ENCODE measurements at regions not wholly inside any gene's neighbourhood (a gene's known extent, or its start where the extent isn't known, plus 50 kb on each side); places are given as distances from the start of the nearest gene placed in this dataset.

- no peaks in the 10 kb centered on the region for H3K27me3 ChIP-seq (ENCODE audit: control insufficient read depth, insufficient read depth, low read length)
- 90% methylated on average over 6 of the region's 13 CpGs for whole genome bisulfite sequencing (ENCODE audit: insufficient coverage)
- no peak overlapping the region for H3K4me3 ChIP-seq (ENCODE audit: low read depth, low read length)
- H3K27ac ChIP-seq (ENCODE audit: low read depth, low read length): no peak overlapping the region
- DNase-seq (ENCODE audit: low read depth in 4 of 6, low spot score in 6 of 6): no peak
- no peaks in the 10 kb centered on the region for H3K36me3 ChIP-seq (ENCODE audit: control insufficient read depth, insufficient read depth, low read length)
- H3K4me1 ChIP-seq (ENCODE audit: control insufficient read depth, insufficient read depth, low read length): no peaks in the 10 kb centered on the region
- no peaks in the 10 kb centered on the region for H3K9me3 ChIP-seq (ENCODE audit: control insufficient read depth, insufficient read depth, low read length)
Measured at GRCh38 chr18:37662546-37663339, 97.1 kb upstream of the CELF4 start.

DNA sequence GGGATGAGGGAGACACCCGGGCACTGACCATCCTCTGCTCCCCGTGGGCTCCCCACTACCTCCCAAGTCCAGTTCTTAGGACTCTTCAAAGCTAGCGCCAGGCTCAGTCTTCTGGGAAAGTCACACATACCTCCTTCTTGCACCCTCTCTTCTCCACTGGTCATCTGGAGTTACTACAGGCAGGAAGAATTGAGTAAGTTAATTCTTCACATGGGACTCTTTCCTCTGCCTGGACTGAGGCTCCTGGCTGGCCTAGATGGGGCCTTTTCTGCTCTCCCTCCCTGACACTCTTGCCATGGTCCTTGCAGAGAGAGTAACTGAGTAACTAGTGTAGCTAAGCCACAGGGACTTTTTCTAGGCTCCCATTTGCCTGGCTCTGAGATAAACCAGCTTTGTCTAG, 96.5 kb upstream of the CELF4 start:
- Histone ChIP-seq H3K4me1 (ENCODE audit: control insufficient read depth, insufficient read depth, low read length) (no peaks in the 10 kb centered on the region), H3K27ac (ENCODE audit: low read depth, low read length) (no peak overlapping the region), H3K9me3 (ENCODE audit: control insufficient read depth, insufficient read depth, low read length) (no peaks in the 10 kb centered on the region), H3K4me3 (ENCODE audit: low read depth, low read length) (no peak overlapping the region), H3K36me3 (ENCODE audit: control insufficient read depth, insufficient read depth, low read length) (no peaks in the 10 kb centered on the region), H3K27me3 (ENCODE audit: control insufficient read depth, insufficient read depth, low read length) (no peaks in the 10 kb centered on the region)
- WGBS (ENCODE audit: insufficient coverage): no CpG with 5 or more reads among the region's 3 CpGs
- no peak for DNase-seq (ENCODE audit: low read depth in 4 of 6, low spot score in 6 of 6)

DNA sequence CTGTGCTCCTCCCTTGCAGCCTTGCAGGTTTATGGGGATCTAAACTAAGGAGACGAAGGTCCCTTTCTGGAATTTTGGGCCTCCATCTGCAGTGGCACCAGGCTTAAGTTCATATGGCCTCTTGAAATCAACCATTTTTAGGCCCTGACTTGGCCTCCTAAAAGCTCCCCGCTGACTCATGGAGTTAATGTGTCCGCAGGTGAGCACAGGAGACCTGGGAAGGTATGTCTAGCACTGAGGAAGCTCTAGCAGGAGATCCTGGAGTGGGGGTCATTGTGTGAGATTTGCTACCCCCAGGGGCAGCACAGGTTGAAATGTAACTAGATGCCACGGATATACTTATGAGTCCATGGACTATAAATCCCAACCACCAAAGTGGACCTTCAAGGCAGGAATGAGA, 95.9 kb upstream of the CELF4 start:
- H3K9me3 ChIP-seq (ENCODE audit: control insufficient read depth, insufficient read depth, low read length): no peaks in the 10 kb centered on the region
- WGBS (ENCODE audit: insufficient coverage): 100% methylated on average over 3 of the region's 4 CpGs
- no peak overlapping the region for H3K27ac ChIP-seq (ENCODE audit: low read depth, low read length)
- DNase-seq (ENCODE audit: low read depth in 4 of 6, low spot score in 6 of 6): no peak
- H3K4me3 ChIP-seq (ENCODE audit: low read depth, low read length): no peak overlapping the region
- H3K27me3 ChIP-seq (ENCODE audit: control insufficient read depth, insufficient read depth, low read length): no peaks in the 10 kb centered on the region
- no peaks in the 10 kb centered on the region for H3K4me1 ChIP-seq (ENCODE audit: control insufficient read depth, insufficient read depth, low read length)
- no peaks in the 10 kb centered on the region for H3K36me3 ChIP-seq (ENCODE audit: control insufficient read depth, insufficient read depth, low read length)

- Histone ChIP-seq H3K4me3 (ENCODE audit: low read depth, low read length) (no peak overlapping the region), H3K4me1 (ENCODE audit: control insufficient read depth, insufficient read depth, low read length) (no peaks in the 10 kb centered on the region), H3K27me3 (ENCODE audit: control insufficient read depth, insufficient read depth, low read length) (no peaks in the 10 kb centered on the region), H3K36me3 (ENCODE audit: control insufficient read depth, insufficient read depth, low read length) (no peaks in the 10 kb centered on the region), H3K27ac (ENCODE audit: low read depth, low read length) (no peak overlapping the region), H3K9me3 (ENCODE audit: control insufficient read depth, insufficient read depth, low read length) (no peaks in the 10 kb centered on the region)
- WGBS (ENCODE audit: insufficient coverage): 83% methylated on average over 3 of the region's 4 CpGs
- DNase-seq (ENCODE audit: low read depth in 4 of 6, low spot score in 6 of 6): no peak
Measured at GRCh38 chr18:37661061-37661460, 95.5 kb upstream of the CELF4 start.

- no peak for DNase-seq (ENCODE audit: low read depth in 4 of 6, low spot score in 6 of 6)
- H3K36me3 ChIP-seq (ENCODE audit: control insufficient read depth, insufficient read depth, low read length): no peaks in the 10 kb centered on the region
- WGBS (ENCODE audit: insufficient coverage): 60% methylated on average over 1 of the region's 2 CpGs
- H3K9me3 ChIP-seq (ENCODE audit: control insufficient read depth, insufficient read depth, low read length): no peaks in the 10 kb centered on the region
- H3K4me1 ChIP-seq (ENCODE audit: control insufficient read depth, insufficient read depth, low read length): no peaks in the 10 kb centered on the region
- H3K27ac ChIP-seq (ENCODE audit: low read depth, low read length): no peak overlapping the region
- no peaks in the 10 kb centered on the region for H3K27me3 ChIP-seq (ENCODE audit: control insufficient read depth, insufficient read depth, low read length)
- H3K4me3 ChIP-seq (ENCODE audit: low read depth, low read length): no peak overlapping the region
Measured at GRCh38 chr18:37660658-37661057, 95.1 kb upstream of the CELF4 start.

GRCh38 chr18:37659906-37660305, 94.3 kb upstream of the CELF4 start:
- H3K27ac ChIP-seq (ENCODE audit: low read depth, low read length): no peak overlapping the region
- H3K4me3 ChIP-seq (ENCODE audit: low read depth, low read length): no peak overlapping the region
- no peak for DNase-seq (ENCODE audit: low read depth in 4 of 6, low spot score in 6 of 6)
- H3K36me3 ChIP-seq (ENCODE audit: control insufficient read depth, insufficient read depth, low read length): no peaks in the 10 kb centered on the region
- no peaks in the 10 kb centered on the region for H3K4me1 ChIP-seq (ENCODE audit: control insufficient read depth, insufficient read depth, low read length)
- no peaks in the 10 kb centered on the region for H3K9me3 ChIP-seq (ENCODE audit: control insufficient read depth, insufficient read depth, low read length)
- no peaks in the 10 kb centered on the region for H3K27me3 ChIP-seq (ENCODE audit: control insufficient read depth, insufficient read depth, low read length)

GRCh38 chr18:37658894-37659293, 93.3 kb upstream of the CELF4 start:
- Histone ChIP-seq H3K4me3 (ENCODE audit: low read depth, low read length) (no peak overlapping the region), H3K36me3 (ENCODE audit: control insufficient read depth, insufficient read depth, low read length) (no peaks in the 10 kb centered on the region)
- no CpG with 5 or more reads among the region's 1 CpG for WGBS (ENCODE audit: insufficient coverage)

DNA sequence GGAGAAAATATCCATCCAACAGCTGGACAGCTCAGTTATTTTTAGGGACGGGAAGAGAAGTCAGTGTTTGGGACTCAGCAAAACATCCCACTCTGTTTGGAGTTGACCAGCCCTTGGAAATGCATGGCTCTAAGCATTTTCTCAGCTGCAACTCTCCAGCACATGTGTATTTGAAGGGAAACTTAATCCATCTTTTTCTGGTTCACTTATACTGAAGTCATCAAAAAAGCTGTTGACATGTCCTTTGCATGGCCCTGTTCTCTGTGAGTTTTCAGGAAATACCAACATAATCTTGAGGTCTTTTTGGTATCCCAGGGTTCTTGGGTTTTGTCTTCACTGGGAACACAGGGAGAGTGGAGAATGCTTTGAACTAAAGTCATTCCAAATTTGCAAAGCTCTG, 91.9 kb upstream of the CELF4 start:
- Histone ChIP-seq H3K9me3 (ENCODE audit: control insufficient read depth, insufficient read depth, low read length) (no peaks in the 10 kb centered on the region), H3K4me1 (ENCODE audit: control insufficient read depth, insufficient read depth, low read length) (peaks cover 3% of the 10 kb centered on the region), H3K27me3 (ENCODE audit: control insufficient read depth, insufficient read depth, low read length) (no peaks in the 10 kb centered on the region), H3K4me3 (ENCODE audit: low read depth, low read length) (no peak overlapping the region), H3K27ac (ENCODE audit: low read depth, low read length) (no peak overlapping the region), H3K36me3 (ENCODE audit: control insufficient read depth, insufficient read depth, low read length) (no peaks in the 10 kb centered on the region)
- peak in 1 of 6 donors; percentile 40 for DNase-seq (ENCODE audit: low read depth in 4 of 6, low spot score in 6 of 6)
- WGBS (ENCODE audit: insufficient coverage): no CpG with 5 or more reads among the region's 1 CpG

More at GRCh38 chr18:37658894-37659293, 93.3 kb upstream of the CELF4 start:
- no peak for DNase-seq (ENCODE audit: low read depth in 4 of 6, low spot score in 6 of 6)
- no peaks in the 10 kb centered on the region for H3K27me3 ChIP-seq (ENCODE audit: control insufficient read depth, insufficient read depth, low read length)
- H3K4me1 ChIP-seq (ENCODE audit: control insufficient read depth, insufficient read depth, low read length): peaks cover 3% of the 10 kb centered on the region
- H3K27ac ChIP-seq (ENCODE audit: low read depth, low read length): no peak overlapping the region
- H3K9me3 ChIP-seq (ENCODE audit: control insufficient read depth, insufficient read depth, low read length): no peaks in the 10 kb centered on the region

DNA sequence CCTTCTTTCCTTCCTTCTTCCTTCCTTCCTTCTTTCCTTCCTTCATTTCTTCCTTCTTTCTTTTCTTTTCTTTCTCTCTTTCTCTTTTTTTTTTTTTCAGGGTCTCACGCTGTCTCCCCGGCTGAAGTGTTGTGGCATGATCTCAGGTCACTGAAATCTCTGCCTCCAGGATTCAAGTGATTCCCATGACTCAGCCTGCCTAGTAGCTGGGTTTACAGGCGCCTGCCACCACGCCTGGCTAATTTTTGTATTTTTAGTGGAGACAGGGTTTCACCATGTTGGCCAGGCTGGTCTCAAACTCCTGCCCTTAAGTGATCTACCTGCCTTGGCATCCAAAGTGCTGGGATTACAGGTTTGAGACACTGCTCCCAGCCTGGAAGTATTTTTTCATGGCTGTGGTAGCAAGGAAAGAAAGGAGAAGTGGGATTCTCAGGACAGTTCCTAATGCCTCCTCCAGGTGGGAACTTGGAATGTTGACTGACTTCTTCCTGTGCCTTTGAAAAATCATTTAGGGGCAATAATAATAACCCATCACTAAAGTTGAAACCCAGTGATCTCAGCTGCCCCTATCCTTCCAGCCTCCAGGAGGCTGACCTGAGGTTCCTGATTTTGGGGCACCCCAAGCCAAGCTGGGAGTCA, 89.3 kb upstream of the CELF4 start:
- H3K27me3 ChIP-seq (ENCODE audit: control insufficient read depth, insufficient read depth, low read length): no peaks in the 10 kb centered on the region
- H3K36me3 ChIP-seq (ENCODE audit: control insufficient read depth, insufficient read depth, low read length): no peaks in the 10 kb centered on the region
- H3K27ac ChIP-seq (ENCODE audit: low read depth, low read length): no peak overlapping the region
- no peak overlapping the region for H3K4me3 ChIP-seq (ENCODE audit: low read depth, low read length)
- no peaks in the 10 kb centered on the region for H3K9me3 ChIP-seq (ENCODE audit: control insufficient read depth, insufficient read depth, low read length)
- no peak for DNase-seq (ENCODE audit: low read depth in 4 of 6, low spot score in 6 of 6)
- WGBS (ENCODE audit: insufficient coverage): 90% methylated on average over 2 of the region's 4 CpGs
- H3K4me1 ChIP-seq (ENCODE audit: control insufficient read depth, insufficient read depth, low read length): peaks cover 3% of the 10 kb centered on the region

DNA sequence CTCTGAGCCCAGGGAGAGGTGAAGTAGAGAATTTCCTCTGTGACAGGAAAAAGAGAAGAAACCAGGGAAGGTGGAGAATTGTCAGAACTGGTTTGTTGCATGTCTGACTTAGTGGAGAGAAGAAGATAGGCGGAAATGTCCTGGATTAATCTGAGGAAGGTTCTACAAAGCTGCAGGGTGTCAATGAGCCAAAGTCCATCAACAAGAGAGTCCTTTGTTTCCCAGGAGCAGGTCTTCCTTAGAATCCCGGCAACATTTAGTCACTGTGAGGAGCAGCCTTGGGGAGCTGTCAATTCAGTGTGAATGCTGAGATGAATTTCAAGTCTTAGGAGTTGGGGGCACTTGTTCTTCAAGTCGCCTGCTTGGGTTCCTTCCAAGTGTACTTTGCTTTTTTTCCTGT, 88.4 kb upstream of the CELF4 start:
- Histone ChIP-seq H3K27ac (ENCODE audit: low read depth, low read length) (no peak overlapping the region), H3K4me1 (ENCODE audit: control insufficient read depth, insufficient read depth, low read length) (peaks cover 3% of the 10 kb centered on the region), H3K9me3 (ENCODE audit: control insufficient read depth, insufficient read depth, low read length) (no peaks in the 10 kb centered on the region), H3K36me3 (ENCODE audit: control insufficient read depth, insufficient read depth, low read length) (no peaks in the 10 kb centered on the region), H3K27me3 (ENCODE audit: control insufficient read depth, insufficient read depth, low read length) (no peaks in the 10 kb centered on the region), H3K4me3 (ENCODE audit: low read depth, low read length) (no peak overlapping the region)
- DNase-seq (ENCODE audit: low read depth in 4 of 6, low spot score in 6 of 6): peak in 2 of 6 donors; percentile 33 to 40
- WGBS (ENCODE audit: insufficient coverage): 12% methylated on average over 3 of the region's 3 CpGs
